ENCODE measurements at regions not wholly inside any gene's neighbourhood (a gene's known extent, or its start where the extent isn't known, plus 50 kb on each side); places are given as distances from the start of the nearest gene placed in this dataset.

- no peak for TF ChIP-seq HOXA7 (CRISPR knock-in tag; IDR thresholded peaks at IDR 0.05)
- no peak for TF ChIP-seq ZNF296 (CRISPR knock-in tag; conservative IDR thresholded peaks at IDR 0.05)
- TF ChIP-seq ZGPAT (CRISPR knock-in tag; IDR thresholded peaks at IDR 0.05): no peak
- TF ChIP-seq EED (CRISPR knock-in tag; IDR thresholded peaks at IDR 0.05): no peak
- TF ChIP-seq MYC (CRISPR knock-in tag; IDR thresholded peaks at IDR 0.05; ENCODE audit: borderline replicate concordance): no peak
- TF ChIP-seq FOXO1 (CRISPR knock-in tag; IDR thresholded peaks at IDR 0.05): no peak
- TF ChIP-seq, protein P1, sequence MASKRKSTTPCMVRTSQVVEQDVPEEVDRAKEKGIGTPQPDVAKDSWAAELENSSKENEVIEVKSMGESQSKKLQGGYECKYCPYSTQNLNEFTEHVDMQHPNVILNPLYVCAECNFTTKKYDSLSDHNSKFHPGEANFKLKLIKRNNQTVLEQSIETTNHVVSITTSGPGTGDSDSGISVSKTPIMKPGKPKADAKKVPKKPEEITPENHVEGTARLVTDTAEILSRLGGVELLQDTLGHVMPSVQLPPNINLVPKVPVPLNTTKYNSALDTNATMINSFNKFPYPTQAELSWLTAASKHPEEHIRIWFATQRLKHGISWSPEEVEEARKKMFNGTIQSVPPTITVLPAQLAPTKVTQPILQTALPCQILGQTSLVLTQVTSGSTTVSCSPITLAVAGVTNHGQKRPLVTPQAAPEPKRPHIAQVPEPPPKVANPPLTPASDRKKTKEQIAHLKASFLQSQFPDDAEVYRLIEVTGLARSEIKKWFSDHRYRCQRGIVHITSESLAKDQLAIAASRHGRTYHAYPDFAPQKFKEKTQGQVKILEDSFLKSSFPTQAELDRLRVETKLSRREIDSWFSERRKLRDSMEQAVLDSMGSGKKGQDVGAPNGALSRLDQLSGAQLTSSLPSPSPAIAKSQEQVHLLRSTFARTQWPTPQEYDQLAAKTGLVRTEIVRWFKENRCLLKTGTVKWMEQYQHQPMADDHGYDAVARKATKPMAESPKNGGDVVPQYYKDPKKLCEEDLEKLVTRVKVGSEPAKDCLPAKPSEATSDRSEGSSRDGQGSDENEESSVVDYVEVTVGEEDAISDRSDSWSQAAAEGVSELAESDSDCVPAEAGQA (IDR thresholded peaks at IDR 0.05; ENCODE audit: low read depth): no peak
- TF ChIP-seq, protein P1 (CRISPR knock-in tag; IDR thresholded peaks at IDR 0.05; ENCODE audit: borderline replicate concordance): no peak
- TF ChIP-seq SP1 (IDR thresholded peaks at IDR 0.05): no peak
- no peak for TF ChIP-seq SP1 (CRISPR knock-in tag; IDR thresholded peaks at IDR 0.05)
- TF ChIP-seq POLR2A (IDR thresholded peaks at IDR 0.05; ENCODE audit: insufficient read depth in 1 of 2, low read depth in 2 of 2, low read length in 2 of 2): no peak
- TF ChIP-seq NKX3-1 (CRISPR knock-in tag; IDR thresholded peaks at IDR 0.05): no peak
- TF ChIP-seq CREM (IDR thresholded peaks at IDR 0.05): no peak
- no peak for TF ChIP-seq CREM (CRISPR knock-in tag; IDR thresholded peaks at IDR 0.05)
Measured at GRCh38 chr6:146938266-146938665, 266.0 kb upstream of the STXBP5 start.
